Upper lobe of left lung (tissue), 6 donors: ENCODE measurements at regions not wholly inside any gene's neighbourhood (a gene's known extent, or its start where the extent isn't known, plus 50 kb on each side); places are given as distances from the start of the nearest gene placed in this dataset.

Experiments used
- ATAC-seq, 2 donors: fragments of 200-7000 bp; cut with Tn5 transposase; one replicate each; pipeline ENCODE4 v1.9.1; 2022; ENCODE audit warnings: mild to moderate bottlenecking in 2 of 2, moderate library complexity in 2 of 2; ENCODE audit not compliant: low FRiP score in 2 of 2
- DNase-seq, 2 donors: peaks; one replicate each; pipeline ENCODE4 v3.0.0-alpha.2; 2019 to 2020
- H3K27ac ChIP-seq, 4 donors: fragments of 200-600 bp; sonication (generic); one replicate each; pipeline ENCODE4 v1.5.1; 2016 to 2019
- H3K27me3 ChIP-seq, 4 donors: fragments of 200-600 bp; sonication (generic); one replicate each; pipeline ENCODE4 v1.5.1; 2017 to 2019
- H3K36me3 ChIP-seq, 4 donors: fragments of 200-600 bp; sonication (generic); one replicate each; pipeline ENCODE4 v1.5.1; 2016 to 2019
- H3K4me1 ChIP-seq, 4 donors: fragments of 200-600 bp; sonication (generic); one replicate each; pipeline ENCODE4 v1.5.1; 2018 to 2019
- H3K4me3 ChIP-seq, 4 donors: fragments of 200-600 bp; sonication (generic); one replicate each; pipeline ENCODE4 v1.5.1; 2017 to 2019; ENCODE audit warnings: mild to moderate bottlenecking in 2 of 4, moderate library complexity in 1 of 4
- H3K9me3 ChIP-seq, 4 donors: fragments of 200-600 bp; sonication (generic); one replicate each; pipeline ENCODE4 v1.5.1; 2018 to 2019
- CTCF ChIP-seq, 6 experiments: fragments of 450-650 bp in 4 of 6; fragments of 200-600 bp in 2 of 6; sonication (generic) in 2 of 6; IDR thresholded peaks; one replicate each; pipeline ENCODE4 v1.5.1; 2016 to 2019; ENCODE audit warnings: antibody characterized with exemption in 6 of 6
- EP300 ChIP-seq, 4 donors: sonication (generic); formaldehyde crosslinking; IDR thresholded peaks; one replicate each; pipeline ENCODE4 v1.5.1; 2017; ENCODE audit warnings: antibody characterized with exemption in 4 of 4, control low read depth in 2 of 4
- POLR2A ChIP-seq, 4 donors: fragments of 450-650 bp; IDR thresholded peaks; one replicate each; pipeline ENCODE4 v1.5.1; 2016 to 2017; ENCODE audit warnings: antibody characterized with exemption in 4 of 4, mild to moderate bottlenecking in 2 of 4
- POLR2AphosphoS5 ChIP-seq, 2 donors: sonication (generic); formaldehyde crosslinking; IDR thresholded peaks; one replicate each; pipeline ENCODE4 v1.5.1; 2017; ENCODE audit warnings: antibody characterized with exemption in 2 of 2
- WGBS, 2 donors: methylation state at CpG; one replicate each; pipeline ENCODE4 v1.1.5; 2017 to 2018; 5-methylcytosine and 5-hydroxymethylcytosine counted together
- donor health status: DM: no; HTN: no; CAD: no; lungs with moderate emphysema.
- donor health status: DM: no; HTN: yes; CAD: no; lungs with severe emphysema.

- H3K9me3 ChIP-seq = peaks cover 0 to 6% (median 0%) of the 10 kb centered on the region in 4 donors
- ATAC-seq (no peak), DNase-seq (no peak)
- WGBS, 2 donors = 66 to 98% methylated on average over 2 of the region's 2 CpGs
- no peak overlapping the region for H3K4me3 ChIP-seq
- no peak for TF ChIP-seq EP300 (IDR thresholded peaks at IDR 0.05)
- TF ChIP-seq POLR2A (IDR thresholded peaks at IDR 0.05) = no peak
- TF ChIP-seq CTCF (IDR thresholded peaks at IDR 0.05) = no peak
- TF ChIP-seq POLR2AphosphoS5 (IDR thresholded peaks at IDR 0.05) = no peak
- no peak overlapping the region for H3K27ac ChIP-seq
- no peaks in the 10 kb centered on the region for H3K27me3 ChIP-seq
- H3K4me1 ChIP-seq = peaks cover 0 to 5% (median 2%) of the 10 kb centered on the region in 4 donors
- H3K36me3 ChIP-seq = no peaks in the 10 kb centered on the region
These were observed 77.6 kb upstream of the SLC39A8 start for GRCh38 chr4:102422843-102423242.

GRCh38 chr4:102423375-102423774 lies 77.8 kb upstream of the NFKB1 start:
- H3K27ac ChIP-seq = no peak overlapping the region
- no peak for ATAC-seq
- TF ChIP-seq CTCF (IDR thresholded peaks at IDR 0.05) (no peak), POLR2AphosphoS5 (IDR thresholded peaks at IDR 0.05) (no peak), POLR2A (IDR thresholded peaks at IDR 0.05) (no peak), EP300 (IDR thresholded peaks at IDR 0.05) (no peak)
- H3K9me3 ChIP-seq = peaks cover 0 to 6% (median 0%) of the 10 kb centered on the region in 4 donors
- no peaks in the 10 kb centered on the region for H3K27me3 ChIP-seq
- no peak overlapping the region for H3K4me3 ChIP-seq
- no peak for DNase-seq
- H3K4me1 ChIP-seq = peaks cover 0 to 5% (median 2%) of the 10 kb centered on the region in 4 donors
- no peaks in the 10 kb centered on the region for H3K36me3 ChIP-seq

- H3K27me3 ChIP-seq = no peaks in the 10 kb centered on the region
- no peak for DNase-seq
- no peak for TF ChIP-seq CTCF (IDR thresholded peaks at IDR 0.05)
- no peak for TF ChIP-seq POLR2AphosphoS5 (IDR thresholded peaks at IDR 0.05)
- no peak for TF ChIP-seq POLR2A (IDR thresholded peaks at IDR 0.05)
- H3K36me3 ChIP-seq = no peaks in the 10 kb centered on the region
- no peak for ATAC-seq
- 77 to 87% methylated on average over 3 of the region's 3 CpGs for WGBS, 2 donors
- no peak overlapping the region for H3K27ac ChIP-seq
- H3K9me3 ChIP-seq = peaks cover 0 to 6% (median 0%) of the 10 kb centered on the region in 4 donors
- H3K4me3 ChIP-seq = no peak overlapping the region
- peaks cover 0 to 6% (median 0%) of the 10 kb centered on the region in 4 donors for H3K4me1 ChIP-seq
These were observed 73.7 kb upstream of the NFKB1 start for GRCh38 chr4:102427371-102427998.

GRCh38 chr4:102428122-102428521 lies 73.0 kb upstream of the NFKB1 start:
- no peaks in the 10 kb centered on the region for H3K9me3 ChIP-seq
- H3K36me3 ChIP-seq = no peaks in the 10 kb centered on the region
- WGBS, 2 donors = 95% methylated on average over 4 of the region's 4 CpGs
- DNase-seq (no peak), ATAC-seq (no peak)
- H3K4me1 ChIP-seq = peaks cover 0 to 6% (median 0%) of the 10 kb centered on the region in 4 donors
- TF ChIP-seq EP300 (IDR thresholded peaks at IDR 0.05) = no peak
- no peak for TF ChIP-seq CTCF (IDR thresholded peaks at IDR 0.05)
- H3K27me3 ChIP-seq = no peaks in the 10 kb centered on the region
- H3K4me3 ChIP-seq = no peak overlapping the region
- H3K27ac ChIP-seq = no peak overlapping the region

GRCh38 chr4:102429553-102429952 lies 71.6 kb upstream of the NFKB1 start:
- Histone ChIP-seq H3K9me3 (no peaks in the 10 kb centered on the region), H3K4me1 (peaks cover 0 to 6% (median 0%) of the 10 kb centered on the region in 4 donors), H3K36me3 (no peaks in the 10 kb centered on the region), H3K27ac (no peak overlapping the region), H3K27me3 (no peaks in the 10 kb centered on the region), H3K4me3 (no peak overlapping the region)
- DNase-seq = no peak
- ATAC-seq = peak in 1 of 2 donors; percentile 61
- 90 to 91% methylated on average over 7 of the region's 7 CpGs for WGBS, 2 donors
- no peak for TF ChIP-seq EP300 (IDR thresholded peaks at IDR 0.05)
- no peak for TF ChIP-seq POLR2A (IDR thresholded peaks at IDR 0.05)
- no peak for TF ChIP-seq POLR2AphosphoS5 (IDR thresholded peaks at IDR 0.05)
- no peak for TF ChIP-seq CTCF (IDR thresholded peaks at IDR 0.05)
